ENCODE measurements at regions not wholly inside any gene's neighbourhood (a gene's known extent, or its start where the extent isn't known, plus 50 kb on each side); places are given as distances from the start of the nearest gene placed in this dataset.

GRCh38 chr20:37643400-37643799 is 50.4 kb upstream of the CTNNBL1 start:
- DNase-seq, result no peak

- no peak for DNase-seq
Measured at GRCh38 chr20:37642246-37642645, 51.6 kb upstream of the CTNNBL1 start.

DNA sequence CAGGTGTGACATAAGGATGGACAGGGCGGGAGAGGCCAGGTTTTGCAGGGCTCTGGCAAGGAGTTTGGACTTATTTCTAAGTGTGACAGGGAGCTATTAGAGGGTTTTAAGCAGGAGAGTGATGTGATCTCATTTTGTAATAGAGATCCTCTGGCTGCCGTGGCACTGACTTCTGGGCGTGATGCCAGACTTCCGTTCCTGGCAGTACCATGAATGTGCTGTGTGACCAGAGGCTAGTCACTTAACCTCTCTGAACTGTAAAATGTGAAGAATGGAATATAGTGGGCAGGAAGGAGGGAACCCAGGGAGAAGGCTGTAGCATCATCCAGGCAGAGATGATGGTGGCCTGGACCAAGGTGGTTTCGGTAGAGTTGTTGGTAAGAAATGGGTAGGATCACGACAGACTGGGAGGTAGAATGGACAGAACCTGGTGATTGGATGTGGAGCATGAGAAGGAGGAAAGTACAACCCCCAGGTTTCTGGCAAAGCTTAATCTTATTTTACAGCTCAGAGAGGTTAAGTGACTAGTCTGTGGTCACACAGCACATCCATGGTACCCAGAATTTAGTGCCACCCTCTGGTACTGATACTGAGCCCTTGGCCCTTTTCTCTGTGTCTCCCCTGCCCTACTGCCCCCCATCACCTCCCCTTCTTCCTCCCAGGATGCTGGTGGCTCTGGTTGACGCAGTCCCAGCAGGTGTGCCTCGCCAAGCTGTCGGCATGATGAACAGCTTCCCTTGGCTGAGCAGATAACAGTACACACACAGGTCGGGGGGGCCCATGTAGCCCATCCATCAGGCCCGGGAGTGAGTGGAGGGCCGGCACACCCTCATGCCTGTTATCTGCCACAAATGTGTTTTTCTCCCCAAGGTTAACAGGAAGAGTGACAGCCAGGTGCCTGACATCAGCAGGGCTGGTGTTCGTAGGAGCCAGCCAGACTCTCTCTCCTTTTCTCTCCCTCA is 52.9 kb upstream of the CTNNBL1 start:
- no peak for DNase-seq

GRCh38 chr20:37638527-37638926 is 55.3 kb upstream of the CTNNBL1 start:
- no peak for DNase-seq

DNA sequence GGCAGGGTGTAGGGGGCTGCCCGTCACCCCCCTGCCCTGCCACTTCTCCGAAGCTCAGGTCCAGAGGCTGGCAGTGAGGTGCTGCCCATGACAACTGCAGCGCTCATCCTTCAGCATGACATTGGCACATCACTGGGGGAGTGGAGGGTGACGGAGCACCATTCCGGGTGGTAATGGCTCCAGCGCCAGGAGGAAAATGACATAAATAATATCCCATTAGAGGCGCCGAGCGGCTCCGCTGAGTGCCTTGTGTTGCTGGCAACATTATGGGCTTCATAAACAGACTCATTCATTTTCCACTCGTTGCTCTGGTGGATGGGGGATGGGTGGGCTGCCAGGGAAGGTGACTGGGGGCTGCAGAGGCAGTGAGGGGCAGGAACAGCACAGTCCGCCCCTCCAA is 56.9 kb upstream of the CTNNBL1 start:
- no peak for DNase-seq

DNA sequence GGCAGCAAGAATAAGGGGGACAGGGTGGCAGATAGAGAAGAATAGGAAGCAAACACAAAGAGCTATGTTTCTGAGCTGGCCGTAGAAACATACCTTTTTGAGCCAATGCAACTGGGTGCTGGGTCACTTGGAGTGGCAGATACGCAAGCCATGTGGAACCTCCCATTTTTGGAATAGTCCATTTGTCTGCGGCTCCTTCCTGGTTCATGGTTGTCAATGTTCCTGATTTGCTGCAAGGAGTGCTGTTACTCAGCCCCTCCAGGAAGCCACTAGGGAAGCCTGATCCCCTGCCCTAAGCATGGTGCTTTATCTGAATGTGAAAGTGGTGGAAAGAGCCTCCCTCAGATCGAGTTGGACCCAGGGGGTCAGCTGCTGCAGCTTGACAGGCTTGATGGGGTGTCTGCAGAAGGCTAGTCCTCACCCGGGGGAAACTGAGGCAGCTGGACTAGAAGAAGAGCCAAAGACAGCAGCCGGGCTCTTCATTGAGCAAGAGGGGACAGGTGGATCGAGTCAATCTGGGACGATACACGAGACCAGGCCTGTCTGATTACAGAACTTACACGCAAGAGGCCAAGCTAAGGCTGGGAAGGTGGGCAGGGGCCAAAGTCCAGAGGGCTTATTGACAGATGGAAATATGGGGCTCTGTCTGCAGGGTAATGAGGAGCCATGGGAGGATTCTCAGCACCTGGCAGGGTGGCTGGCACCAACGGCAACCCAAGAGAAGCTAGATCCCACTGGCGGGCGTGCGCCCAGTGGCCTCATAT is 57.4 kb upstream of the CTNNBL1 start:
- DNase-seq, result no peak

DNA sequence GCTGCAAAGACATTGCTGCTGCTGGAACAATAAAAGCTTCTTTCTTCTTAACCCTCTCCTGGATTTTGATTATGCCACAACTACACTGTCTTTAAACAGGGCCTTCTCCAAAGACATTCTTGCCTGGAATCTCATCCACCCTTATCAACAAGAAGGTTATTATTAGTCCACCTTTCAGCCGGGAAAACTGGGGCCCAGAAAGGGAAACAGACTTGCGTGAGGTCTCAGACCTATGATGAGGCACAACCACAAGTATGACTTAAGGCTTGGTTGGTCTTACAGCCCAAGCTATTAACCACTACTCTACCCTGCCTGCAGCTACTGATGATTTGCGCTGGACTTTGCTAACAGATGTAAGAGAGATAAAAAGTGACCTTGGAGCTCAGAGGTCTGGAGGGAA is 62.8 kb upstream of the CTNNBL1 start:
- no peak for DNase-seq

- DNase-seq, result no peak
Measured at GRCh38 chr20:37630166-37630565, 63.7 kb upstream of the CTNNBL1 start.

DNA sequence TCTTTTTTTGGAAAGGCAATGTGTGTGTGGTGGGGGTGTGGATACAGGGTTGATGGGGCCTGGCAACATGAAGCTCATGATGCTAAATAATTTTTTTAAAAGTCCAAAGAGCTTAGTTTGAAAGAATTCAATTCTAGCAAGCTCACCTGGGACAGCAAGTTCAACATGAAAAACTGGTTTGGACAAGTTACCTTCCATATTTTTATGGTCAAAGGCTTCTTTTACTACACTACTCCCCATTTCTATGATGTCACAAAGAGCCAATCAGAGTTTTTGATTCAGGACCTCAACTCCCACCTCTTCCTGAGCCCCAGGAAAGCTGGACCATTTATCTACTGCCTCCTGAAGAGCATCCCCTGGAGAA is 66.1 kb upstream of the CTNNBL1 start:
- DNase-seq, result no peak

GRCh38 chr20:37627060-37627766 is 66.6 kb upstream of the CTNNBL1 start:
- DNase-seq, result peak in 1 of 2 experiments; percentile 15

DNA sequence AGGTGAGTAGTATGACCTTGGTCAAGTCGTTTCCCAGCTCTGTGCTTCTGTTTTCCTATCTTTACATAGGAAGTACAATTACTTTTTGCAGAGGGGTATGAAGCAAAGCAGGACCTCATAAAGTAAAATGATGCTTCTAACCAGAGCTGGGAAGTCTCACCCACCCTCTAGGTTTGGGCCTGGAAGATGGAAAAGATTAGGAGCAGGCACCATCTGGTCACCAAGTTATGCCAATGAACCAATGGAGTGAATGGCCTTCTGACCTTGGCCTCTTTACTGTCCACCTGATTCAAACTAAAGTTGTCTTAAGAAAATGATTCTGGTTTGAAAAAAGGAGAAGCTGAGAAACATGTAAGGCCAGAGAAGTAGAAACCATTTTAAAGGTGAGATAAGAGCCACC is 68.9 kb upstream of the CTNNBL1 start:
- DNase-seq, result no peak

DNA sequence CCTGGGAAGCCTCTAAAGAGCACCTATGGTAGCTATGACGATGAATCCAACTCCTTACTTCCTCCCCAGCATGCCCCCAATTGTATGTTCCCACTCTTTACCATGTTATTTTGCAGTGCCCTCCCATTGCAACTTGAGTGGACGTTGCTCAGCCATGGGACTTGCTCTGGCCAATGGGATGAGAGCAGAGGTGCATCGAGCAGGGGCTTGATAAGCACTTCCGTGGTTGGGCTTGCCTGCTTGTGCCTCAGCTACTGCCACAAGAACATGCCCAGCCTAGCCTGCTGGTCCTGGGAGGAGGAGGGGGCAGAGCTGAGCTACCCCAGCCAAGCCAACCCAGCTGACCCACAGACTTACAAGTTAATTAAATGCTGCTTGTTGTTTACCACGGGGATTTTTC is 71.1 kb upstream of the CTNNBL1 start:
- no peak for DNase-seq

- DNase-seq, result no peak
Measured at GRCh38 chr20:37619496-37619895, 74.3 kb upstream of the CTNNBL1 start.

GRCh38 chr20:37616110-37616425 is 77.8 kb upstream of the CTNNBL1 start:
- DNase-seq, result no peak

GRCh38 chr20:37615340-37616109 is 78.3 kb upstream of the CTNNBL1 start:
- DNase-seq, result peak in 1 of 2 experiments; percentile 33

DNA sequence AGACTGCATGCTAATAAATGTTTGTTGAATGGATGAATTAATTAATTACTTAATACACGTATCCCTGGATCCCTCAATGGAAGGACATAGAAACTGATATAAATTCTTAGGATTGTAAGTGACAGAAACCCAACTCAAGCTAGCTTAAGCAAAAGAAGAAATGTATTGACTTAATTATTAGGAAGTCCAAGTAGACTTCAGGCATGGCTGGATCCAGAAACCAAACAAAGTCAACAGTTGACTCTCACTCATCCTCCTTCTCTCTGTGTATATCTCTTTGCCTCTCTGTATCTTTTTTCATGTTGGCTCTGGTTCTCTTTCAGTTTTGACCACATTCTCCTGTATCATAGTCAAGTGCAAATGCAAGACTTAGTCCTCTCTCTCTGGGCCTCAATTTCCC is 82.0 kb upstream of the CTNNBL1 start:
- DNase-seq, result no peak

- DNase-seq, result no peak
Measured at GRCh38 chr20:37611346-37611745, 82.5 kb upstream of the CTNNBL1 start.

- no peak for DNase-seq
Measured at GRCh38 chr20:37610203-37610798, 82.6 kb upstream of the BLCAP start.

DNA sequence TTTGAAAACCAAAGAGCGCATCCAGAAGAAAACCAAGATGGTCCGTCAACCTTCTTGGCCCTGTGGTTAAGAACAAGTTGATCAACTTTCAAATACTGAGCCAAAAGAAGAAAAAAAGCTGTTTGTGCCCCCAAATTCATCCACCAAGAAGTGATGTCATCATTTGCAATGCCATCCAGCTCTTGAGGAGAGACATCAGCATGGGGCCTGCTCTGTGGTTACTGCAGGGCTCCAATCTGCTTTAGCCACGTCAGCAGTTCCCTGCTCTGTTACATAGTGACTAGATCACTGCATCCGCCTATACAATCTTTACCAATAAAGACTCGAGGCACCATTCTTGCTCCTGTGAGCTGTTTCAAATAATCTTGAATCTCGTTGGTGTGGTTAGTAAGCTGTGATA is 75.0 kb upstream of the BLCAP start:
- no peak for DNase-seq

GRCh38 chr20:37600486-37600885 is 72.8 kb upstream of the BLCAP start:
- DNase-seq, result no peak

GRCh38 chr20:37598575-37599342 is 71.1 kb upstream of the BLCAP start:
- DNase-seq, result no peak

DNA sequence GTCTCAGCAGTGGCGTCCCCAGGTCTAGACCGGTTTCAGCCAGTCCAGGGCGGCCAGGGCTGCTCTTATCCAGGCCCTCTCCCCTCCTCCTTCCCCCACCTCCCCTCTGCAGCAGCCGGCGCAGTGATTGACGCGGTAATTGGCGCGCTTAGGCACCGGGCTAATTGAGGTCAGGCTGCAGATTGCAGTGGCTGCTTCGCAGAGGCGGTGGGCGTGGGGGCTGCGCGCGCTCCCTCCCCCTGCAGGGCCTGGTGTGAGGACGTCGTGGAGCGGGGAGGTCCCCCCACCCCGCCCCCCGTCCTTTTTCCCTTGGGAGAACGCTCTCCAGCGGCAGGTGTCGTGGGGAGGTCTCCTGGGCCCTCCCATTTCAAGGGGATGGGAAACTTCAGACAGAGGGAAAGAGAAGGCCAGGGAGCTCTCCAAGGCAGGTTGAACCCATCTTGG is 70.4 kb upstream of the BLCAP start:
- no peak for DNase-seq

All from SW 1271 (cell line).